Ecto neural progenitor cell (in vitro differentiated cells): ENCODE measurements at regions not wholly inside any gene's neighbourhood (a gene's known extent, or its start where the extent isn't known, plus 50 kb on each side); places are given as distances from the start of the nearest gene placed in this dataset.
"Not testable (repeated sequence)": the region's sequence is repeated elsewhere in the genome, so short reads cannot be mapped to it uniquely, and the experiment has no call there.

Experiments used
- DNase-seq: peaks from one replicate; pipeline ENCODE4 v3.0.0-alpha.2; 2018; ENCODE audit warnings: low spot score

DNA sequence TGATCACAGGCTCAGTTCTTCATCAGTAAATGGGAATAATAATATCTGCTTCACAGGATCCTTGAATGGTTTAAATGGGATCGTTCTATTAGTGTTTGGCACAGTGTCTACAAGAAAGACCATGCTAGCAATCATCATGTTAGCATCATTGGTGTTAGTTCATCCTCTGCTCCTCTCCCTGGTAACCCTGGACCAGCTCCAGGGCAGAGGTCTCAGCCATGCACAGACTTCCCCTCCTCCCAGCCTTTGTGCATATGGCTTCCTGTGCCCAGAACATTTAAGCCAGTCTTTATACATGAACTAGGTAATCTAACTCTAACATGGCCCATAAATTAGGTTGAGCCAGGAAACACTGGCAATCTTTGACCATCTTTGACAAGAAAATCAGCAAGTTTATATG, 180.2 kb downstream of the EPM2A start:
- DNase-seq = no peak

DNA sequence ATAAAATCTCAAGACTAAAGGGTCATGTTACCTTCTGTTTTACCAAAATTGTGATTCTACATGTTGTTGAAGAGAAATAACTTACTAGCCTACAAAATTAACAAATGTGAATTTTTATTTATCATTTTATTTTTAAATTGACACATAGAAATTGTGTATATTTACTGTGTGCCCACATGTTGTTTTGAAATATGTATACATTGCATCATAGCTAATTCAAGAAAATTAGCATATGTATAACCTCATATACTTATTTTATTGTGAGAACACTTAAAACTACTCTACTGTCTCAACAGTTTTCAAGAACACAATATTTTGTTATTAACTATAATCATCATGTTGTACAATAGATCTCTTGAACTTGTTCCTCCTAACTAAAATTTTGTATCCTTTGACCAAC, 177.8 kb downstream of the EPM2A start:
- no peak for DNase-seq

DNA sequence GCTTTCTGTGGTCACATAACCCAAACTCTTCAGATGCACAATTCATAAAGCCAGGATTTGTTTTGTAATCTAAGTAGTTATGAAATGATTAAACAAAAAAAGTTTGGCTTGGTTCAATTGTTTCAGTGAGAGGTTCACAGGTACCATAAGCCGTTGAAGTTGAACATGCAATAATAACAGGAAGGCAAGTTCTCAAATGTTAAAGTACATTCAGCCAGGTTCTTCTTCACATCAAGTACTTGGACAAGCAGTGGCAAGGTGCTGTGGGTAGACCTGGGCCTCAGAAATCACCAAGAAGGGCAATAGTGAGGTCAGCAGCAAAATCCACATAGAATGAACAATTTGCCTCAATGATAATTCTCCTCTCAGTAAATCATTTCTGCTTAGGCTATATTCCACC, 175.5 kb downstream of the EPM2A start:
- no peak for DNase-seq

DNA sequence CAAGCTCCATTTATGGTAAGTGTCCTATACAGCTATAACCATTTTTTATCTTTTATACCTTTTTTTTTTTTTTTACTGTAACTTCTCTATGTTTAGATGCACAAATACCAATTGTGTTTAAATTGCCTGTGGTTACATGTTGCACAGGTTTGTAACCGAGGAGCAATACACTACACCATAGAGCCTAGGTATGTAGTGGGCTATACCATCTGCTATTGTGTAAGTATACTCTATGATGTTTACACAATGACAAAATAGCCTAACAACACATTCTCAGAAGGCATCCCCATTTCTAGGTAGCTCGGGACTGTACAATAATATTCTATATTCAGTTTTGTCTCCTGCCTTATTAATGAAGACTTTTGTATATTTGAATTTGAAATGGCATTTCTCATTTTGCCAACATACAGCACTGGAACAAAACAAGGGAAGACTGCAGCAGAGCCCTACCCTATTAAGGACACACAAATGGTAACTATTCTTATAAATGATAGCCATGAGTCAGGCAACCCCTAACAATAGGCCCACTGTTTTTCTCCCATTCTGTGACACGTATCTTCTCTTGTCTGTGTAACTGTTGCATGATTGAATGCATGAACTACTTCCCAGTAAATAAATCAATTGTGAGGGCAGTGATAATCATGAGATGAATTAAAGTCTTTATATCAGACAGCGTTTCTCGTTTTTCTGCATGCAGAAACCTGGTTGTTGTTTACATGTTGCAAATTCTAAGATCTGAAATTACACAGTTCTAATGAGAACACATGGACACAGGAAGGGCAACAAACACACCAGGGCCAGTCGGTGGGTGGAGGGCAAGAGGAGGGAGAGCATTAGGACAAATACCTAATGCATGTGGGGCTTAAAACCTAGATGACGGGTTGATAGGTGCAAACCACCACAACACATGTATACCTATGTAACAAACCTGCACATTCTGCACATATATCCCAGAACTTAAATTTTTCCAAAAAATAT, 173.9 kb downstream of the EPM2A start:
- no peak for DNase-seq

DNA sequence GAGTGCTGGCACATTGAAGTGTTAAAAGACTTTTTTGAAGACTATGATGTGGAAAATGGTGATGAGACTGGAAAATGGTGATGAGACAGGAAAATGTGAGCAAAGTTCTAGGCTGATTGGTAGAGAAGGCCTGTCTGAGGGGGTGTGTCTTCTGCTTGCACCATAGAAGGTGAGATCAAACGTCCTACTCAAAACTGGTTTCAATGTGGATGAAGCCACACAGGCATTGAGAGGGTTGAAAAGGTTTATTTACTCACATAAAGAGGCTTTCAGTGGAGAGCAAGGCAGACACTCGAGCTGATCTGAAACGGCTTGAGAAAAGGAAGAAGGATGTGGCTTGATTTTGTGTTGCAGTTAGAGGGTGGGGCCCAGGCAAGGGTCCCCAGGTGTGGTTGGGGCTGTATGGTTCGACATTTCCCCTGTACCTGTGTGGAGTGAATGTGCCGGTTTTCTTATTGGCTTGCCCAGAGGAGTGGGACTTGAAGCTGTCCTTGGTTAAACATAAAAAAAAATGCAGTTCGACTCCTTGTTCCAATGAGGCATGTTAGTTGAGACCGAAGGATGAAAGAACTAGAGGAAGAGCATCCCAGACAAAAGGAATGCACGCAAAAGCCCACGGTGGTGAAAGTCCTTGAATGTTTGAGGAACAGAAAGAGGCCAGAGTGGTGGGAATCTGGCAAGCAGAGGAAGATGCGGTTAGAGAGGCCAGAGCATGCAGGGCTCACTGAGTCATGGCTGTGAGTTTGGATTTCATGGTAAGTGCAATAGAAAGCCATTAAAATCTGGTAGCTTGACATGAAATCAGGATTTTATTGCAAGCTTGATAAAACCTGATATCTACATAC, 172.3 kb downstream of the EPM2A start:
- DNase-seq = no peak

DNA sequence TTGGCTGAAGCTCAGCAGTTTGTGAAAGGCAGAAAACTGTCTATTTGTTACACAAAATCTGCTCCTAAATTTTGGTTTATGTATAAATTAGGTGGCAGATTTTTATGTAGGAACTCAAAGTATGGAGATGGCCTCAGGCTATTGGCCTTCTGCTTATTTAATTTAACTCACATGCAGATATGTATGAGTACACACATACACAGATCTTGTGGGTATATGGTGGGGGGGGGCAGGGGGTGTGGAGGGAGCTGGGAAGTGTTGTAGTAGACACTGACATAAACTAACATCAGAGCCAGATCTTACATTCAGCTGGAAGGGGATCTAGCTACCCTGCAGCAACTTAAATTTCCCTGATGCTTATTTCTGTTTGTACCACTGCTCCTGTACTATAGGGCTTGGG, 170.8 kb downstream of the EPM2A start:
- no peak for DNase-seq

DNA sequence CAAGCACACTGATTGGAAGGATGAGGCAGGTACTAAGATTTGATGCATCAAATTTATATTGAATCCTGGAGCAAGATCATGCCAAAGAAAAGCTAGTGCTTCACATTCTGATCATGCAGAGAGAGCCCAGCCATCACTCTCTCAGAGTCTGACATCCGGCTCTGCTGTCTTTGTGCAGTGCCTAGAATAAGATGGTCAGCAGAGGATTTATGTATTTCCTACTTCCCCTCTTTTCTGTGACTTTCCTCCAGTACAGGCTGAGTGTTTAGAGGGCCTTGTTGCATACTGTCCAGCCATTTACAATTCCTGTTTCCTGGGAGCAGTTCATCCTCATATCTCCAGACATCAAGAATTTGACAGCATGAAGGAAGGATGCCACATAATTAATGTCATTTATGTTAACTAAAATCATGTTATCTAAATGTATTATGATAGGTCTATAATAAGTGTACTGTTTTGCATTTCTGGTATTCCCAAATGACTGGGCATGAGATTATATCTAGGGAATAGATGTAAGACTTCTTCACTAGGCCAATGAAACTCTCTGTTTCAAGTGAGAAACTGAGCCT, 167.6 kb downstream of the EPM2A start:
- DNase-seq = no peak

DNA sequence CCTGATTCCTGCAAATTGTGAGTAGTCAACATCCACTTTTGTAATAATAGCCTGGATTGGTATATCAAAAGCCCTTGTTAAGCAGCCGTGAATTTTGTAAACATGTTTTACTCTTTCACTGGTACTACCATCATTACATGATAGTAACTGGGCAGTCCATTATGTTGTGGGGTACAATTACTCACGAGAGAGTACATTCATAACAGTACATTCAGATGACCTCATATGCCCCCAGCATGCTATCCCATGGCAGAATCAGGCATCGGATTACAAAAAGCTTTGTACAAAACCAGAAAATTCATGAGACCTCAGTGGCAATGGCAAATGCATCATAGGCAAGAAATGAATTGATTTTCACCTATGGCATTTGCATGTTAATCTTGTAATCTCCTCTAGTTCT, 166.2 kb downstream of the EPM2A start:
- no peak for DNase-seq

DNA sequence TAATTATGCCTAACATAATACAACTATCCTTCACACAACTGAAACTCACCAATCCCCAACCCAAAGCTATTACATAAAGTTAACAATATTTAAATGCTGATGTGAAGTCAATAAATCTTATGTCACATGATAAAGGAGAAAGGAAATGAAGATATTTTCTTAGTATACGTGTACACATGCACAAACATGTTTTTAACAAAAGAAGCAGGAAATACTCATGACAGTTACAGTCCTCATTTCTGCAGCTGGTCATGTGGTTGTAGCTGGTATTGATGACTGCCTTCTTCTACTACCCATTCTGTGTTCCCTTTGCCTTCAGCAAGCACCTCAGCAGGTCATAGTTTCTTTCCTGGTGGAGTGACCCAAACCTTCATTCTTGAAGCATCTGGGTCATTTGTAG, 165.0 kb downstream of the EPM2A start:
- DNase-seq = not testable (repeated sequence)

DNA sequence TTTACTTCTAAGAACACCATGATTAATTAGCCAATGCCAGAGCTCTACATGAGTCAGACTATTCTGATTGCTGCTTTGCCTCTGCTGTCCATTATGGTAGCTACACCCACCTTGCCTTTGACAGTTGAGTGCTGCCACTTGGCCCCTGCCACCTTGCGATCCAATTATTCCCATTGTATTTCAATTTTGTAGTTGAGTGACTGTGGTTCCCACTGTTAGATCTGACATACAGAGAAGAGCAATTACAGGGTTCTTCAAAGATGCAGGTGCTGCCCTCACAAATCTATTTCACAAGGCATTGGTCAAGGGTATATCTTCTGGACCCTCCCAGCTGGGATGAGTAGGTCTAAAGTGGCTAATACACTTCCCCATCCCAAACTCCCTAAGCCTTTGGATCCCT, 161.1 kb downstream of the EPM2A start:
- DNase-seq = not testable (repeated sequence)
